ENCODE measurements at regions not wholly inside any gene's neighbourhood (a gene's known extent, or its start where the extent isn't known, plus 50 kb on each side); places are given as distances from the start of the nearest gene placed in this dataset.

DNA sequence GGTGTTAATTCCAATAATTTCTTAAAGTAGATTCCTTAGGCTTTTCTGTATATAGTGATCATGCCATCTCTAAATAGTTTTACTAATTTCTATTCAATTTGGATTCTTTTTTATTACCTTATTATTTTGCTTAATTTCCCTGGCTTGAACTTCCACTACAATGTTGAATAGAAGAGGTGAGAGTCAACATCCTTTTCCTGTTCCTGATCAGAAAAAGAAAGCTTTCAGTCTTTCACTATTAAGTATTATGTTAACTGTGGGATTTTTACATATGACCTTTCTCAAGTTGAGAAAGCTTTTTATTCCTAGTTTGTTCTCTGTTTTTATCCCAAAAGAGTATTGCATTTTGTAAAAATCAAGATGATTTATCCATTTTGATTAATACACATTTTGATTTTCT lies 574.5 kb upstream of the TLE4 start:
- no peaks in the 10 kb centered on the region for H3K36me3 ChIP-seq (ENCODE audit: control insufficient read depth, insufficient read depth, low read length)
- TF ChIP-seq, protein P1, sequence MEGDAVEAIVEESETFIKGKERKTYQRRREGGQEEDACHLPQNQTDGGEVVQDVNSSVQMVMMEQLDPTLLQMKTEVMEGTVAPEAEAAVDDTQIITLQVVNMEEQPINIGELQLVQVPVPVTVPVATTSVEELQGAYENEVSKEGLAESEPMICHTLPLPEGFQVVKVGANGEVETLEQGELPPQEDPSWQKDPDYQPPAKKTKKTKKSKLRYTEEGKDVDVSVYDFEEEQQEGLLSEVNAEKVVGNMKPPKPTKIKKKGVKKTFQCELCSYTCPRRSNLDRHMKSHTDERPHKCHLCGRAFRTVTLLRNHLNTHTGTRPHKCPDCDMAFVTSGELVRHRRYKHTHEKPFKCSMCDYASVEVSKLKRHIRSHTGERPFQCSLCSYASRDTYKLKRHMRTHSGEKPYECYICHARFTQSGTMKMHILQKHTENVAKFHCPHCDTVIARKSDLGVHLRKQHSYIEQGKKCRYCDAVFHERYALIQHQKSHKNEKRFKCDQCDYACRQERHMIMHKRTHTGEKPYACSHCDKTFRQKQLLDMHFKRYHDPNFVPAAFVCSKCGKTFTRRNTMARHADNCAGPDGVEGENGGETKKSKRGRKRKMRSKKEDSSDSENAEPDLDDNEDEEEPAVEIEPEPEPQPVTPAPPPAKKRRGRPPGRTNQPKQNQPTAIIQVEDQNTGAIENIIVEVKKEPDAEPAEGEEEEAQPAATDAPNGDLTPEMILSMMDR (IDR thresholded peaks at IDR 0.05; ENCODE audit: insufficient read depth, low read depth, low read length): no peak
- no peak overlapping the region for H3K4me3 ChIP-seq (ENCODE audit: low read depth, low read length)
- DNase-seq (ENCODE audit: low read depth): no peak
- ChIA-PET CTCF (no interaction called here), POLR2A (no interaction called here)
- no peaks in the 10 kb centered on the region for H3K27me3 ChIP-seq (ENCODE audit: control insufficient read depth, insufficient read depth, low read length)

DNA sequence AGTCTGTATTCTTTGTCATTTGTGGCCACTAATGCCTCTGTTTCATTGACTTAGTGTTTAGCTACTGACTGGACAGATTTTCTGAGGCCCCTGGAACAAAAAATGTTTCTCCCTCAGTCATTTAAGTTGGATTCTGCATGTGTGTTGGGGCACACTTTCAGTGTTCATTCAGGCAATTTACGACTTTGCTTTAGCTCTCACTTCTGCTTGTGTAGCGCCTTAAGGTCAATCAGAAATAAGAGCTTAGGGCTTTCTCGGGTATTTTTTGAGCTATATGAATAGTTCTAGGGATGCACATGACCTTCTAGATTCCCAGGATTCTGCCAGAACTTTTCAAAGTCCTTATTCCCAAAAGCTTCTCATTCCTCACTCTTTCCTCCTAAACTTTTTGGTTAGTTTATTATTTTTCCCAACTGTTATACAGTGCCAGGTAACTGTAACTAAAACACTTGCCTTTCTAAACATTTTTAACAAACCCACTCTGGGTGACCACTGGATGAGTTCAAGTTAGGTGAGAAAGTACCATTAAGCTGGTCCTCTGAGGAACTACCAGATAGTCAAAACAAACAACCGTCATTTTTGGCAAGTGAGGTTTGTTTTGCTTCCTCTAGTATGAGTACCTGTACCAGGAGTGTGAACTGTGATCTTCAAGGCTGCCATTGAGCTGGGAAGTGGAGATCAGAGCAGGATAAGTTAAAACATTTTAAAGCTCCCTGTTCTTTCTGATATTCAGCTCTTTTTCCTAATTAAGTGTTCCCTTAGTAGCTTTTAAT lies 571.3 kb upstream of the TLE4 start:
- CTCF ChIA-PET: no interaction called here
- Histone ChIP-seq H3K27me3 (ENCODE audit: control insufficient read depth, insufficient read depth, low read length) (no peaks in the 10 kb centered on the region), H3K36me3 (ENCODE audit: control insufficient read depth, insufficient read depth, low read length) (no peaks in the 10 kb centered on the region), H3K4me3 (ENCODE audit: low read depth, low read length) (no peak overlapping the region)
- POLR2A ChIA-PET: no interaction called here
- DNase-seq (ENCODE audit: low read depth): no peak
- TF ChIP-seq, protein P1 (IDR thresholded peaks at IDR 0.05; ENCODE audit: insufficient read depth, low read depth, low read length): no peak

DNA sequence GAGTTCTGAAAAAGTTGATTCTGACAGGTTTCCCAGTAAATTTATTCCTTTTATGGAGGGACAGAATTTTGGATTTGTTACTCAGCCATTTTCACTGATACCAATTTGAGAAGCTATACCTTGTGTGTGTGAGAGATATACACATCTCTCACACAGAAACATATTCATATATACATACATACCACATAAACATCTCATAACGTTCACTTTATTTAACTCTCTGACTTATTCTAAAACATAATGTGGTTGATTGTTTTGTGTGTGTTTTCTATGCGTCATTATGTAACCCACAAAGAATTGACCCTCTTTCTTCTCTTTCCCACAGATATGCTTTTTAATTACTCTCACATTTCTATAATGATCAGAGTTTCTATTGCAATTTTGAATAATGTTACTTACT lies 570.8 kb upstream of the TLE4 start:
- Histone ChIP-seq H3K4me3 (ENCODE audit: low read depth, low read length) (no peak overlapping the region), H3K36me3 (ENCODE audit: control insufficient read depth, insufficient read depth, low read length) (no peaks in the 10 kb centered on the region), H3K27me3 (ENCODE audit: control insufficient read depth, insufficient read depth, low read length) (no peaks in the 10 kb centered on the region)
- ChIA-PET POLR2A (no interaction called here), CTCF (no interaction called here)
- TF ChIP-seq, protein P1 (IDR thresholded peaks at IDR 0.05; ENCODE audit: insufficient read depth, low read depth, low read length): no peak
- no peak for DNase-seq (ENCODE audit: low read depth)

DNA sequence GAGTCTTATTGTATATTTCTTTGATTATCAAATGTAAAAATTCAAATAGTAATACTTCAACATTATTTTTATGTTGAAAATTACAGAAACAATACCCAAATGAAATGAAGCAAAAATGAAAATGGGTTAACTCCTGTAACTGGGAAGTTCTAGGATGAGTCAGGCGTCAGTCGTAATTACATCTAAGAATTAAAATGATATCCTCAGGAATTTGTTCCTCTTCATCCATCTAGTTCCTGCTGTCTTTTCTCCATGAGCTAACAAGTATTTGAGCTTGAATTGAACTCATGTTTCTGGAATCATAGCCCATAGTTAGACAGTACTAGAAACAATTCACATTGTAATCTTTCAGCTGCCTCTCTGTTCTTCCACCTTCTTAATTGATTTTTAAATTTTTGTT lies 568.3 kb upstream of the TLE4 start:
- no peaks in the 10 kb centered on the region for H3K36me3 ChIP-seq (ENCODE audit: control insufficient read depth, insufficient read depth, low read length)
- ChIA-PET POLR2A (no interaction called here), CTCF (no interaction called here)
- TF ChIP-seq, protein P1 (IDR thresholded peaks at IDR 0.05; ENCODE audit: insufficient read depth, low read depth, low read length): no peak
- no peak for DNase-seq (ENCODE audit: low read depth)
- H3K27me3 ChIP-seq (ENCODE audit: control insufficient read depth, insufficient read depth, low read length): no peaks in the 10 kb centered on the region
- no peak overlapping the region for H3K4me3 ChIP-seq (ENCODE audit: low read depth, low read length)

DNA sequence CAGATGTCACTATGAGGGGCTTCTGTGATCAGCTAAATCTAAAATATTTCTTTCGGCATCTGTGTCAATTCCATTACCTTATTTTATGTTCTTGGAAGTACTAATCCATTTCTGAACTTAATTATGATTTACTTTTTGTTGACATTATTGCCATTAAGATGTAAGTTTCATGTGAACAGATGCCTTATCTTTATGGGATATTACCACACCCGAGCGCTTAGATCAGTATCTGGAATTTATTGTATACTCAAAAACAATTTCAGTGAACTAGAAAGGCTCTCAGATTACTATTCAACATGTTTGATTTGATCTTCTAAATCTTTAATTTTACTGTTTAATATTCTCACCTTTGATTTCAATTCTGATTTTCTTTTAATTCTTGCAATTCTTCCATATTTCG lies 567.7 kb upstream of the TLE4 start:
- TF ChIP-seq, protein P1 (IDR thresholded peaks at IDR 0.05; ENCODE audit: insufficient read depth, low read depth, low read length): no peak
- DNase-seq (ENCODE audit: low read depth): no peak
- ChIA-PET POLR2A (no interaction called here), CTCF (no interaction called here)
- no peak overlapping the region for H3K4me3 ChIP-seq (ENCODE audit: low read depth, low read length)
- no peaks in the 10 kb centered on the region for H3K36me3 ChIP-seq (ENCODE audit: control insufficient read depth, insufficient read depth, low read length)
- no peaks in the 10 kb centered on the region for H3K27me3 ChIP-seq (ENCODE audit: control insufficient read depth, insufficient read depth, low read length)

Measured in BJ (cell line).